ENCODE measurements at regions not wholly inside any gene's neighbourhood (a gene's known extent, or its start where the extent isn't known, plus 50 kb on each side); places are given as distances from the start of the nearest gene placed in this dataset.

GRCh38 chr9:107142896-107143603, 140.0 kb upstream of the RAD23B start:
- no peak overlapping the region for H3K27ac ChIP-seq (ENCODE audit: low read depth, low read length, poor library complexity, severe bottlenecking)
- peaks cover 13% of the 10 kb centered on the region for H3K27me3 ChIP-seq (replicated peaks; ENCODE audit: insufficient read depth, low read depth, low read length, poor library complexity)
- CTCF ChIA-PET: no interaction called here
- DNase-seq (ENCODE audit: low spot score): no peak
- H3K36me3 ChIP-seq (ENCODE audit: insufficient read depth, low read length, poor library complexity, severe bottlenecking): no peaks in the 10 kb centered on the region
- no peak overlapping the region for H3K4me3 ChIP-seq (ENCODE audit: low read depth, low read length, poor library complexity, severe bottlenecking)
- TF ChIP-seq, protein P1, sequence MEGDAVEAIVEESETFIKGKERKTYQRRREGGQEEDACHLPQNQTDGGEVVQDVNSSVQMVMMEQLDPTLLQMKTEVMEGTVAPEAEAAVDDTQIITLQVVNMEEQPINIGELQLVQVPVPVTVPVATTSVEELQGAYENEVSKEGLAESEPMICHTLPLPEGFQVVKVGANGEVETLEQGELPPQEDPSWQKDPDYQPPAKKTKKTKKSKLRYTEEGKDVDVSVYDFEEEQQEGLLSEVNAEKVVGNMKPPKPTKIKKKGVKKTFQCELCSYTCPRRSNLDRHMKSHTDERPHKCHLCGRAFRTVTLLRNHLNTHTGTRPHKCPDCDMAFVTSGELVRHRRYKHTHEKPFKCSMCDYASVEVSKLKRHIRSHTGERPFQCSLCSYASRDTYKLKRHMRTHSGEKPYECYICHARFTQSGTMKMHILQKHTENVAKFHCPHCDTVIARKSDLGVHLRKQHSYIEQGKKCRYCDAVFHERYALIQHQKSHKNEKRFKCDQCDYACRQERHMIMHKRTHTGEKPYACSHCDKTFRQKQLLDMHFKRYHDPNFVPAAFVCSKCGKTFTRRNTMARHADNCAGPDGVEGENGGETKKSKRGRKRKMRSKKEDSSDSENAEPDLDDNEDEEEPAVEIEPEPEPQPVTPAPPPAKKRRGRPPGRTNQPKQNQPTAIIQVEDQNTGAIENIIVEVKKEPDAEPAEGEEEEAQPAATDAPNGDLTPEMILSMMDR (conservative IDR thresholded peaks at IDR 0.05; ENCODE audit: low read depth, low read length): no peak
- TF ChIP-seq EZH2 (IDR thresholded peaks at IDR 0.05; ENCODE audit: borderline replicate concordance, low read depth, low read length, poor library complexity, severe bottlenecking): no peak
- no peaks in the 10 kb centered on the region for H3K4me1 ChIP-seq (ENCODE audit: insufficient read depth, low read length, poor library complexity, severe bottlenecking)
- intact Hi-C loops (cut with micrococcal nuclease; ENCODE audit: unreplicated experiment): no loop called here
- POLR2A ChIA-PET (ENCODE audit: low non-redundant PET): no interaction called here
- no TSS peak for BruUV-seq (replicated peaks)
- no peaks in the 10 kb centered on the region for H3K9me3 ChIP-seq (ENCODE audit: low read depth, low read length, poor library complexity, severe bottlenecking)

DNA sequence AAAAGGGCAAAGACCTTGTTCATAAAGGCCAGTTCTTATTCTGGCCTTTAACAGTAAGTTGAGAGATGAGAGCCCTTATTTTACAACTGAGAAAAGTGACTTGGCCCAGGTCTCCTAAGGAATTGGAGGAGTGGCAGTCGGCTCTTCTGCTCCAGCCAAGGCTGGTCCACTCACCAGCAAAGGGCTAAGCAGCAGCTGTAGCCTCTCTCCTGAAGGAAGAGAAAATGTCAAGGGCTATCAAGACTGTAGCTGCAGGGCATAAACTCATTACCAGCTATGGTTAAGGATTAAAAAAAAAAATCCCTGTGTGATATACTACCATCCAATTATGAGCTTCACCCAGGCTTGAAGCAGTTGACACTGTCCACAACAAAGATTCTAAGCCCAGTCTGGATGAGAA, 138.6 kb upstream of the RAD23B start:
- intact Hi-C loops (cut with micrococcal nuclease; ENCODE audit: unreplicated experiment): no loop called here
- H3K27me3 ChIP-seq (replicated peaks; ENCODE audit: insufficient read depth, low read depth, low read length, poor library complexity): peaks cover 13% of the 10 kb centered on the region
- H3K4me3 ChIP-seq (ENCODE audit: low read depth, low read length, poor library complexity, severe bottlenecking): no peak overlapping the region
- H3K27ac ChIP-seq (ENCODE audit: low read depth, low read length, poor library complexity, severe bottlenecking): no peak overlapping the region
- TF ChIP-seq, protein P1 (conservative IDR thresholded peaks at IDR 0.05; ENCODE audit: low read depth, low read length): no peak
- TF ChIP-seq EZH2 (IDR thresholded peaks at IDR 0.05; ENCODE audit: borderline replicate concordance, low read depth, low read length, poor library complexity, severe bottlenecking): no peak
- no peaks in the 10 kb centered on the region for H3K9me3 ChIP-seq (ENCODE audit: low read depth, low read length, poor library complexity, severe bottlenecking)
- H3K36me3 ChIP-seq (ENCODE audit: insufficient read depth, low read length, poor library complexity, severe bottlenecking): no peaks in the 10 kb centered on the region
- H3K4me1 ChIP-seq (ENCODE audit: insufficient read depth, low read length, poor library complexity, severe bottlenecking): no peaks in the 10 kb centered on the region
- POLR2A ChIA-PET (ENCODE audit: low non-redundant PET): no interaction called here
- CTCF ChIA-PET: no interaction called here
- no peak for DNase-seq (ENCODE audit: low spot score)
- no TSS peak for BruUV-seq (replicated peaks)

- TF ChIP-seq EZH2 (IDR thresholded peaks at IDR 0.05; ENCODE audit: borderline replicate concordance, low read depth, low read length, poor library complexity, severe bottlenecking): no peak
- TF ChIP-seq, protein P1 (conservative IDR thresholded peaks at IDR 0.05; ENCODE audit: low read depth, low read length): no peak
- Histone ChIP-seq H3K9me3 (ENCODE audit: low read depth, low read length, poor library complexity, severe bottlenecking) (no peaks in the 10 kb centered on the region), H3K27ac (ENCODE audit: low read depth, low read length, poor library complexity, severe bottlenecking) (no peak overlapping the region), H3K36me3 (ENCODE audit: insufficient read depth, low read length, poor library complexity, severe bottlenecking) (no peaks in the 10 kb centered on the region), H3K4me3 (ENCODE audit: low read depth, low read length, poor library complexity, severe bottlenecking) (no peak overlapping the region), H3K4me1 (ENCODE audit: insufficient read depth, low read length, poor library complexity, severe bottlenecking) (no peaks in the 10 kb centered on the region), H3K27me3 (replicated peaks; ENCODE audit: insufficient read depth, low read depth, low read length, poor library complexity) (peaks cover 4% of the 10 kb centered on the region)
- intact Hi-C loops (cut with micrococcal nuclease; ENCODE audit: unreplicated experiment): no loop called here
- DNase-seq (ENCODE audit: low spot score): no peak
- POLR2A ChIA-PET (ENCODE audit: low non-redundant PET): no interaction called here
- CTCF ChIA-PET: no interaction called here
- BruUV-seq (replicated peaks): no TSS peak
Observed at GRCh38 chr9:107147134-107147533, 135.9 kb upstream of the RAD23B start.
